Vagina (tissue), 2 donors: ENCODE measurements at regions not wholly inside any gene's neighbourhood (a gene's known extent, or its start where the extent isn't known, plus 50 kb on each side); places are given as distances from the start of the nearest gene placed in this dataset.

ENCODE experiments used
- DNase-seq, 2 donors: peaks; one replicate each; pipeline ENCODE4 v3.0.0-alpha.2; 2017; ENCODE audit errors: extremely low spot score in 2 of 2
- H3K27ac ChIP-seq: fragments of 200-600 bp; sonication (generic); one replicate; pipeline ENCODE4 v1.5.1; 2019
- H3K27me3 ChIP-seq: fragments of 200-600 bp; sonication (generic); one replicate; pipeline ENCODE4 v1.5.1; 2019
- H3K36me3 ChIP-seq, 2 donors: fragments of 200-600 bp; sonication (generic); one replicate each; pipeline ENCODE4 v1.5.1; 2017 to 2019
- H3K4me1 ChIP-seq: fragments of 200-600 bp; sonication (generic); one replicate; pipeline ENCODE4 v1.5.1; 2019
- H3K4me3 ChIP-seq, 2 donors: fragments of 200-600 bp; sonication (generic); 1 replicate in 1 of 2; 2 replicates in 1 of 2; pipeline ENCODE4 v1.5.1; 2016 to 2019
- H3K9me3 ChIP-seq: fragments of 200-600 bp; sonication (generic); one replicate; pipeline ENCODE4 v1.5.1; 2019
- POLR2A ChIP-seq, 2 donors: fragments of 450-650 bp; IDR thresholded peaks; one replicate each; pipeline ENCODE4 v1.6.1; 2017; ENCODE audit warnings: antibody characterized with exemption in 2 of 2, mild to moderate bottlenecking in 2 of 2, moderate library complexity in 2 of 2
- POLR2AphosphoS5 ChIP-seq, 2 donors: sonication (generic); formaldehyde crosslinking; IDR thresholded peaks; one replicate each; pipeline ENCODE4 v1.9.0; 2017; ENCODE audit warnings: antibody characterized with exemption in 2 of 2, mild to moderate bottlenecking in 2 of 2, low read depth in 1 of 2; ENCODE audit not compliant: insufficient read depth in 1 of 2
- intact Hi-C: fragments of 100-400 bp; cut with DNase I; formaldehyde crosslinking; loops from one replicate; pipeline ENCODE4 v1.15.1; 2023
- TF ChIP-seq, protein P1 (sequence below), 3 experiments: fragments of 450-650 bp in 2 of 3; fragments of 200-600 bp in 1 of 3; sonication (generic) in 1 of 3; IDR thresholded peaks; one replicate each; pipeline ENCODE4 v1.5.1; 2017 to 2019; ENCODE audit warnings: antibody characterized with exemption in 3 of 3, mild to moderate bottlenecking in 2 of 3, moderate library complexity in 2 of 3

DNA sequence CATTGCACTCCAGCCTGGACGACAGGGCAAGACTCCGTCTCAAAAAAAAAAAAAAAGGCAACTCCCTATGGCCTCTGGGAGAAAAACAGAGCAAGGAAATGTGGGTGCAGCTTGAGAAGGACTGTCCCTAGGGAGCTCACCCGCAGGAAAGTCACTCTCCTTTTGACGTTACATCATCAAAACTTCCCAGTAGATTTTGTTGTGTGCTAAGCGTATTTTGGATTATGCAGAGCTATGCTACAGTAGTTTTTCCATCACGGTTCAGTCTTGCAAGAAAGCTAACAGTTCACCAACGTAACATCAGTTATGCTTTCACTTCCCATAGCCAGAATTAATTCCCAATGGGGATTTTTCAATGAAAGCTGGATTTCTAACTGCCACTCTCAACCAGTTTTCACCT lies 138.8 kb downstream of the HSD17B3 start:
- no peak overlapping the region for H3K4me3 ChIP-seq
- DNase-seq = no peak
- no peaks in the 10 kb centered on the region for H3K9me3 ChIP-seq
- H3K4me1 ChIP-seq = peaks cover 19% of the 10 kb centered on the region
- intact Hi-C loops = no loop called here
- H3K27ac ChIP-seq = no peak overlapping the region
- TF ChIP-seq, protein P1, sequence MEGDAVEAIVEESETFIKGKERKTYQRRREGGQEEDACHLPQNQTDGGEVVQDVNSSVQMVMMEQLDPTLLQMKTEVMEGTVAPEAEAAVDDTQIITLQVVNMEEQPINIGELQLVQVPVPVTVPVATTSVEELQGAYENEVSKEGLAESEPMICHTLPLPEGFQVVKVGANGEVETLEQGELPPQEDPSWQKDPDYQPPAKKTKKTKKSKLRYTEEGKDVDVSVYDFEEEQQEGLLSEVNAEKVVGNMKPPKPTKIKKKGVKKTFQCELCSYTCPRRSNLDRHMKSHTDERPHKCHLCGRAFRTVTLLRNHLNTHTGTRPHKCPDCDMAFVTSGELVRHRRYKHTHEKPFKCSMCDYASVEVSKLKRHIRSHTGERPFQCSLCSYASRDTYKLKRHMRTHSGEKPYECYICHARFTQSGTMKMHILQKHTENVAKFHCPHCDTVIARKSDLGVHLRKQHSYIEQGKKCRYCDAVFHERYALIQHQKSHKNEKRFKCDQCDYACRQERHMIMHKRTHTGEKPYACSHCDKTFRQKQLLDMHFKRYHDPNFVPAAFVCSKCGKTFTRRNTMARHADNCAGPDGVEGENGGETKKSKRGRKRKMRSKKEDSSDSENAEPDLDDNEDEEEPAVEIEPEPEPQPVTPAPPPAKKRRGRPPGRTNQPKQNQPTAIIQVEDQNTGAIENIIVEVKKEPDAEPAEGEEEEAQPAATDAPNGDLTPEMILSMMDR (IDR thresholded peaks at IDR 0.05) = no peak
- TF ChIP-seq POLR2AphosphoS5 (IDR thresholded peaks at IDR 0.05; ENCODE audit: insufficient read depth in 1 of 2, low read depth in 1 of 2) (no peak), POLR2A (IDR thresholded peaks at IDR 0.05) (no peak)
- no peaks in the 10 kb centered on the region for H3K27me3 ChIP-seq
- H3K36me3 ChIP-seq = no peaks in the 10 kb centered on the region

DNA sequence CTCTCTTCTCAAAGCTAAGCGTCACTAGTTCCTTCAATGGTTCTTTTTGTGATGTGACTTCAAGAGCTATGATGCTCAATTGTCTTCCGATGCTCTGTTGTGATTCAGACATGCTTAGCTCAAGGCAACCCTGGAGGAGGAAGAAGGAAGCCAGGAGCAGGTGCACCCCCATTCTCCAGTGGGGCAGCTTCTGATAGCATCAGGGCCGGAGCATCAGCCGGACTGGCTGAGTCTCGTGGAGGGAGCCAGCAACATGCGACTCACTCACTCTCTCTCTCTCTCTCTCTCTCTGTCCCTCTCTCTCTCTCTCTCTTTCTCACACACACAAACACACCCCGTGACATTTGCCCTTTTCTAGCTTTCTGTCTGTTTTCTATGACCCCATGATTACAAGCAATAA lies 140.2 kb downstream of the HSD17B3 start:
- TF ChIP-seq POLR2A (IDR thresholded peaks at IDR 0.05) (no peak), POLR2AphosphoS5 (IDR thresholded peaks at IDR 0.05; ENCODE audit: insufficient read depth in 1 of 2, low read depth in 1 of 2) (no peak)
- TF ChIP-seq, protein P1 (IDR thresholded peaks at IDR 0.05) = no peak
- H3K4me1 ChIP-seq = peaks cover 19% of the 10 kb centered on the region
- no peaks in the 10 kb centered on the region for H3K27me3 ChIP-seq
- no peaks in the 10 kb centered on the region for H3K9me3 ChIP-seq
- no peaks in the 10 kb centered on the region for H3K36me3 ChIP-seq
- intact Hi-C loops = no loop called here
- H3K27ac ChIP-seq = no peak overlapping the region
- no peak overlapping the region for H3K4me3 ChIP-seq
- no peak for DNase-seq

DNA sequence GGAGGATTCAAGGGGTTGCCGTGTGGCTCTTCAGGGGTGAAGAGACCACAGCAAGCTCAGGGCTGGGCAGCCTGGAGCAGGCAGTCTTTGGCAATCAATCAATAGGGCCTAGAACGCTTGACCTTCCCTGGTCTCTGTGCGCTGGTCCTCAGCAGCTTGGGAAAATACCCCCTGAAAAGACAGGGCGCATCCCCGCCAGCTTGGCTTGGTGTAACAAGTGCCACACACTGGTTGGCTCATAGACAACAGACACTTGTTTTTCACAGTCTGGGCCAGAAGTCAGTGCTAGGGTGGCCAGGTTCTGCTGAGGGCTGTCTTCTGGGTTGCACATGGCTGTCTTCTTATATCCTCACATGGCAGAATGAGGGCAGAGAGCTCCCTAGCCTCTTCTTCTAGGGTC lies 141.1 kb downstream of the HSD17B3 start:
- Histone ChIP-seq H3K9me3 (no peaks in the 10 kb centered on the region), H3K4me3 (no peak overlapping the region), H3K36me3 (no peaks in the 10 kb centered on the region), H3K4me1 (peaks cover 19% of the 10 kb centered on the region), H3K27ac (no peak overlapping the region), H3K27me3 (no peaks in the 10 kb centered on the region)
- DNase-seq = no peak
- TF ChIP-seq POLR2AphosphoS5 (IDR thresholded peaks at IDR 0.05; ENCODE audit: insufficient read depth in 1 of 2, low read depth in 1 of 2) (no peak), POLR2A (IDR thresholded peaks at IDR 0.05) (no peak)
- TF ChIP-seq, protein P1 (IDR thresholded peaks at IDR 0.05) = no peak
- intact Hi-C loops = no loop called here

GRCh38 chr9:96160168-96160567 lies 141.8 kb downstream of the HSD17B3 start:
- peaks cover 19% of the 10 kb centered on the region for H3K4me1 ChIP-seq
- no peak overlapping the region for H3K4me3 ChIP-seq
- H3K27me3 ChIP-seq = no peaks in the 10 kb centered on the region
- TF ChIP-seq, protein P1 (IDR thresholded peaks at IDR 0.05) = no peak
- TF ChIP-seq POLR2A (IDR thresholded peaks at IDR 0.05) (no peak), POLR2AphosphoS5 (IDR thresholded peaks at IDR 0.05; ENCODE audit: insufficient read depth in 1 of 2, low read depth in 1 of 2) (no peak)
- H3K36me3 ChIP-seq = no peaks in the 10 kb centered on the region
- H3K27ac ChIP-seq = no peak overlapping the region
- DNase-seq = no peak
- H3K9me3 ChIP-seq = no peaks in the 10 kb centered on the region
- intact Hi-C loops = no loop called here

DNA sequence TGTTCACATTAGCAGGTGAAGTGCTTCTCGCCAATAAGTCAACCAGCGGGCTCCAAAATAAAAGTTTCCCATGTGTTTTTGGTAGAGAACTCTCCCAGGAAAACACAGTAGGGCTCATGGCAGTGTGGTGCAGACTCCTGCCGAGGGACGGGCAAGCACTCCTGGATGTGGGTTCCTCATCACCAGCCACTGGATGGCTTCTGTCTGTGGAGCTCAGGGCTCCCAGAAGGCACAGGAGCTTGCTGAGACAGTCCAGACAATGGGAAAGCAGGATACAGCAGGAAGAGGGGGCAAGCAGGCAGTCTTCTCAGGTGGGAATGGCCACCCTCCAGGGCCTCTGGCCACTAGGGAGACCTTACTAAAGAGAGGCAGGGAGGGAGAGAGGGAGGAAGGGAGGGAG lies 142.4 kb downstream of the HSD17B3 start:
- Histone ChIP-seq H3K36me3 (no peaks in the 10 kb centered on the region), H3K27me3 (no peaks in the 10 kb centered on the region), H3K9me3 (no peaks in the 10 kb centered on the region), H3K27ac (no peak overlapping the region), H3K4me3 (no peak overlapping the region), H3K4me1 (peaks cover 19% of the 10 kb centered on the region)
- TF ChIP-seq POLR2AphosphoS5 (IDR thresholded peaks at IDR 0.05; ENCODE audit: insufficient read depth in 1 of 2, low read depth in 1 of 2) (no peak), POLR2A (IDR thresholded peaks at IDR 0.05) (no peak)
- TF ChIP-seq, protein P1 (IDR thresholded peaks at IDR 0.05) = no peak
- no peak for DNase-seq
- intact Hi-C loops = no loop called here
